ENCODE measurements at regions not wholly inside any gene's neighbourhood (a gene's known extent, or its start where the extent isn't known, plus 50 kb on each side); places are given as distances from the start of the nearest gene placed in this dataset.

GRCh38 chr21:27023186-27023585, 56.3 kb upstream of the ADAMTS5 start:
- no peaks in the 10 kb centered on the region for H3K9me2 ChIP-seq (replicated peaks; ENCODE audit: low read depth, low read length)
- no peaks in the 10 kb centered on the region for H3K4me1 ChIP-seq (ENCODE audit: insufficient read depth, low read length, poor library complexity, severe bottlenecking)
- no peaks in the 10 kb centered on the region for H3K79me2 ChIP-seq (ENCODE audit: insufficient read depth, low read length)
- no peak for TF ChIP-seq EZH2phosphoT487 (IDR thresholded peaks at IDR 0.05; ENCODE audit: borderline replicate concordance)
- TF ChIP-seq CTCF (conservative IDR thresholded peaks at IDR 0.05; ENCODE audit: low read length), result no peak
- H3K27me3 ChIP-seq (ENCODE audit: insufficient read depth, low read length, poor library complexity, severe bottlenecking), result no peaks in the 10 kb centered on the region
- no peak overlapping the region for H2AFZ ChIP-seq (ENCODE audit: low read length)
- no peaks in the 10 kb centered on the region; the same call in 1 of the 2 replicates for H3K9me3 ChIP-seq (ENCODE audit: insufficient read depth, low read depth, low read length)
- H3K4me3 ChIP-seq (ENCODE audit: low read length, poor library complexity, severe bottlenecking), result no peak overlapping the region
- no peaks in the 10 kb centered on the region for H3F3A ChIP-seq (ENCODE audit: low read depth)
- no peaks in the 10 kb centered on the region for H3K36me3 ChIP-seq (ENCODE audit: insufficient read depth, low read length)
- H3K9ac ChIP-seq (ENCODE audit: low read depth, low read length, poor library complexity, severe bottlenecking), result no peak overlapping the region
- H4K20me1 ChIP-seq (ENCODE audit: insufficient read depth, low read length, poor library complexity, severe bottlenecking), result no peaks in the 10 kb centered on the region
- H3K4me2 ChIP-seq (ENCODE audit: low read depth, low read length, poor library complexity, severe bottlenecking), result no peak overlapping the region

GRCh38 chr21:27021801-27022200, 54.9 kb upstream of the ADAMTS5 start:
- no peaks in the 10 kb centered on the region for H3K36me3 ChIP-seq (ENCODE audit: insufficient read depth, low read length)
- H3K9me3 ChIP-seq (ENCODE audit: insufficient read depth, low read depth, low read length), result no peaks in the 10 kb centered on the region
- no peak overlapping the region for H3K9ac ChIP-seq (ENCODE audit: low read depth, low read length, poor library complexity, severe bottlenecking)
- no peak overlapping the region for H3K4me3 ChIP-seq (ENCODE audit: low read length, poor library complexity, severe bottlenecking)
- TF ChIP-seq CTCF (conservative IDR thresholded peaks at IDR 0.05; ENCODE audit: low read length) (no peak), EZH2phosphoT487 (IDR thresholded peaks at IDR 0.05; ENCODE audit: borderline replicate concordance) (no peak)
- no peaks in the 10 kb centered on the region for H3K4me1 ChIP-seq (ENCODE audit: insufficient read depth, low read length, poor library complexity, severe bottlenecking)
- H3K27me3 ChIP-seq (ENCODE audit: insufficient read depth, low read length, poor library complexity, severe bottlenecking), result no peaks in the 10 kb centered on the region
- H3K9me2 ChIP-seq (replicated peaks; ENCODE audit: low read depth, low read length), result no peaks in the 10 kb centered on the region
- no peak overlapping the region for H2AFZ ChIP-seq (ENCODE audit: low read length)
- H3K79me2 ChIP-seq (ENCODE audit: insufficient read depth, low read length), result no peaks in the 10 kb centered on the region
- no peaks in the 10 kb centered on the region for H4K20me1 ChIP-seq (ENCODE audit: insufficient read depth, low read length, poor library complexity, severe bottlenecking)
- no peak overlapping the region for H3K4me2 ChIP-seq (ENCODE audit: low read depth, low read length, poor library complexity, severe bottlenecking)
- H3F3A ChIP-seq (ENCODE audit: low read depth), result no peaks in the 10 kb centered on the region

GRCh38 chr21:27021046-27021445, 54.2 kb upstream of the ADAMTS5 start:
- Histone ChIP-seq H3K4me3 (ENCODE audit: low read length, poor library complexity, severe bottlenecking) (no peak overlapping the region), H3K9me2 (replicated peaks; ENCODE audit: low read depth, low read length) (no peaks in the 10 kb centered on the region), H3K36me3 (ENCODE audit: insufficient read depth, low read length) (no peaks in the 10 kb centered on the region), H3K79me2 (ENCODE audit: insufficient read depth, low read length) (no peaks in the 10 kb centered on the region), H3K9me3 (ENCODE audit: insufficient read depth, low read depth, low read length) (no peaks in the 10 kb centered on the region), H3F3A (ENCODE audit: low read depth) (no peaks in the 10 kb centered on the region), H3K27me3 (ENCODE audit: insufficient read depth, low read length, poor library complexity, severe bottlenecking) (no peaks in the 10 kb centered on the region), H3K9ac (ENCODE audit: low read depth, low read length, poor library complexity, severe bottlenecking) (no peak overlapping the region), H3K4me1 (ENCODE audit: insufficient read depth, low read length, poor library complexity, severe bottlenecking) (no peaks in the 10 kb centered on the region), H4K20me1 (ENCODE audit: insufficient read depth, low read length, poor library complexity, severe bottlenecking) (no peaks in the 10 kb centered on the region), H3K4me2 (ENCODE audit: low read depth, low read length, poor library complexity, severe bottlenecking) (no peak overlapping the region), H2AFZ (ENCODE audit: low read length) (no peak overlapping the region)
- TF ChIP-seq CTCF (conservative IDR thresholded peaks at IDR 0.05; ENCODE audit: low read length), result no peak
- TF ChIP-seq EZH2phosphoT487 (IDR thresholded peaks at IDR 0.05; ENCODE audit: borderline replicate concordance), result no peak

Data from Loucy (cell line).